OCI-LY3 (cell line): ENCODE measurements at regions not wholly inside any gene's neighbourhood (a gene's known extent, or its start where the extent isn't known, plus 50 kb on each side); places are given as distances from the start of the nearest gene placed in this dataset.

ENCODE experiments used
- EZH2phosphoT487 ChIP-seq: fragments of 200-600 bp; shearing (Covaris generic); IDR thresholded peaks from 2 replicates; pipeline ENCODE4 v1.6.1; 2018; ENCODE audit warnings: antibody characterized with exemption, mixed run types, low read depth
- TF ChIP-seq, protein P1 (sequence below): fragments of 200-600, 300-600 bp; sonication (generic); IDR thresholded peaks from 2 replicates; pipeline ENCODE4 v1.5.1; 2014; ENCODE audit warnings: antibody characterized with exemption, low read length, low read depth

DNA sequence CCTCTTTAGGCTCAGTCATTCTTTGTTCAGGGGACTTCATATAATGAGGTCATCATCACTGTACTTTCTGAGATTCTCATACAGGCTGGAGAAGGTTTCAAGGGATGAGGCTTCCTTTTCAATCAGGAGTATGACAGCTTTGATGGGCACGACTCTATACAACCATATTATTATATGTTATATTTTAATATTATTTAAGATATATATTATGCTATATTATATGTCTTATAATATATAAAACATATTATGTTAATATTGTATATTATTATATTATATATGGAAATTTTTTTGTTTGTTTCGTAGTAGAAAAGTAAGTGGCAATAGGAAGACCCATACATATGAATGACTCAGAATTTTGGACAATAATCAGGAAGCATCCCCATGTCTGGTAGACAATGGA lies 78.0 kb upstream of the GATA6 start:
- TF ChIP-seq, protein P1, sequence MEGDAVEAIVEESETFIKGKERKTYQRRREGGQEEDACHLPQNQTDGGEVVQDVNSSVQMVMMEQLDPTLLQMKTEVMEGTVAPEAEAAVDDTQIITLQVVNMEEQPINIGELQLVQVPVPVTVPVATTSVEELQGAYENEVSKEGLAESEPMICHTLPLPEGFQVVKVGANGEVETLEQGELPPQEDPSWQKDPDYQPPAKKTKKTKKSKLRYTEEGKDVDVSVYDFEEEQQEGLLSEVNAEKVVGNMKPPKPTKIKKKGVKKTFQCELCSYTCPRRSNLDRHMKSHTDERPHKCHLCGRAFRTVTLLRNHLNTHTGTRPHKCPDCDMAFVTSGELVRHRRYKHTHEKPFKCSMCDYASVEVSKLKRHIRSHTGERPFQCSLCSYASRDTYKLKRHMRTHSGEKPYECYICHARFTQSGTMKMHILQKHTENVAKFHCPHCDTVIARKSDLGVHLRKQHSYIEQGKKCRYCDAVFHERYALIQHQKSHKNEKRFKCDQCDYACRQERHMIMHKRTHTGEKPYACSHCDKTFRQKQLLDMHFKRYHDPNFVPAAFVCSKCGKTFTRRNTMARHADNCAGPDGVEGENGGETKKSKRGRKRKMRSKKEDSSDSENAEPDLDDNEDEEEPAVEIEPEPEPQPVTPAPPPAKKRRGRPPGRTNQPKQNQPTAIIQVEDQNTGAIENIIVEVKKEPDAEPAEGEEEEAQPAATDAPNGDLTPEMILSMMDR = no peak
- TF ChIP-seq EZH2phosphoT487 = no peak
